CD4-positive, alpha-beta T cell (primary cell): ENCODE measurements at regions not wholly inside any gene's neighbourhood (a gene's known extent, or its start where the extent isn't known, plus 50 kb on each side); places are given as distances from the start of the nearest gene placed in this dataset.

ENCODE experiments used
- ATAC-seq: fragments of 200-7000 bp; cut with Tn5 transposase; one replicate; pipeline ENCODE4 v1.10.0; 2022; ENCODE audit warnings: mild to moderate bottlenecking; ENCODE audit not compliant: poor library complexity
- CTCF ChIA-PET: fragments of 350-600 bp; sonication (Branson Sonifier 250); formaldehyde crosslinking; loops from one replicate; lab custom pipeline; 2021; ENCODE audit warnings: antibody characterized with exemption, inconsistent platforms; lab: Charles Lee
- POLR2A ChIA-PET: fragments of 350-600 bp; sonication (Branson Sonifier 250); formaldehyde crosslinking; loops from one replicate; lab custom pipeline; 2021; ENCODE audit warnings: antibody characterized with exemption, inconsistent platforms; lab: Charles Lee
- DNase-seq, 14 experiments: peaks; one replicate each; pipeline ENCODE4 v3.0.0-alpha.2; 2013 to 2020; ENCODE audit warnings: mixed read lengths in 2 of 14
- H3K27ac ChIP-seq, 2 donors: one replicate each; pipeline versions ENCODE4 v1.5.1 to v1.7.0; 2013; ENCODE audit warnings: low read length in 2 of 2, low read depth in 1 of 2, mild to moderate bottlenecking in 1 of 2
- H3K27me3 ChIP-seq, 2 experiments: 1 replicate in 1 of 2; 2 replicates in 1 of 2; pipeline versions ENCODE4 v1.6.1 to v1.7.0; 2013; ENCODE audit warnings: low read length in 2 of 2, control low read depth in 1 of 2, mild to moderate bottlenecking in 1 of 2, moderate library complexity in 1 of 2; ENCODE audit not compliant: insufficient read depth in 2 of 2, control insufficient read depth in 1 of 2
- H3K36me3 ChIP-seq: one replicate; pipeline ENCODE4 v1.6.1; 2013; ENCODE audit warnings: low read length, control low read depth; ENCODE audit not compliant: insufficient read depth
- H3K4me1 ChIP-seq: one replicate; pipeline ENCODE4 v1.6.1; 2013; ENCODE audit warnings: low read length, control low read depth; ENCODE audit not compliant: insufficient read depth
- H3K4me3 ChIP-seq: one replicate; pipeline ENCODE4 v1.5.1; 2013; ENCODE audit warnings: mild to moderate bottlenecking, low read length, moderate library complexity
- H3K9me3 ChIP-seq, 2 experiments: 1 replicate in 1 of 2; 2 replicates in 1 of 2; pipeline versions ENCODE4 v1.6.1 to v1.7.0; 2013; ENCODE audit warnings: low read length in 2 of 2, mild to moderate bottlenecking in 2 of 2, control low read depth in 1 of 2, moderate library complexity in 1 of 2; ENCODE audit not compliant: control insufficient read depth in 1 of 2, insufficient read depth in 1 of 2
- H3K27ac Mint-ChIP-seq: one replicate; pipeline ENCODE4 v1.8.0; 2020; ENCODE audit warnings: mixed read lengths
- H3K27me3 Mint-ChIP-seq: one replicate; pipeline ENCODE4 v1.8.0; 2021; ENCODE audit warnings: mixed read lengths
- H3K36me3 Mint-ChIP-seq: one replicate; pipeline ENCODE4 v1.8.0; 2021; ENCODE audit warnings: low read depth, mixed read lengths
- H3K4me1 Mint-ChIP-seq: one replicate; pipeline ENCODE4 v1.8.0; 2021; ENCODE audit warnings: low read depth, mixed read lengths
- H3K4me3 Mint-ChIP-seq: one replicate; pipeline ENCODE4 v1.8.0; 2020; ENCODE audit warnings: mild to moderate bottlenecking, mixed read lengths
- H3K9me3 Mint-ChIP-seq: one replicate; pipeline ENCODE4 v1.8.0; 2020; ENCODE audit warnings: mixed read lengths
- intact Hi-C, 2 experiments: fragments of 100-400 bp; cut with DNase I in 1 of 2; cut with micrococcal nuclease in 1 of 2; formaldehyde crosslinking; loops; one replicate each; pipeline versions ENCODE4 v1.15.1 to v1.9.0; 2023 to 2025; cut with DNase I, micrococcal nuclease
- TF ChIP-seq, protein P1 (sequence below): fragments of 200-600 bp; IDR thresholded peaks from one replicate; pipeline ENCODE4 v1.8.0; 2022; ENCODE audit warnings: antibody characterized with exemption, mild to moderate bottlenecking

DNA sequence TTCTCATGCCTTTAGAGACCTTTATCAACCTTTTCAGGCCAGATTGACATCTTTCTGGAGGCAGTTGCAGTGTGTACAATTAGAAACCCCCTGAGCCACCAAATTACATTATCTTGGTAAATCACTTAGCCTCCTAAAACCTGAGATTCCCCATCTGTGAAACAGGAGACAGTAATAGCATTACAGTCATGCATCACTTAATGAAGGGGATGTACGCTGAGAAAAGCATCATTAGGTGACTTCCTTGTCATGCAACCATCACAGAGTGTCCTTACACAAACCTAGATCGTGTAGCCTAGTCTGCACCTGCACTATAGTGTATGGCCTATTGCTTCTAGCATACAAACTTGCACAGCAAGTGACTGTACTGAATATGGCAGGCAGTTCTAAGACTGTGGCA, 400.8 kb upstream of the CNTN3 start:
- TF ChIP-seq, protein P1, sequence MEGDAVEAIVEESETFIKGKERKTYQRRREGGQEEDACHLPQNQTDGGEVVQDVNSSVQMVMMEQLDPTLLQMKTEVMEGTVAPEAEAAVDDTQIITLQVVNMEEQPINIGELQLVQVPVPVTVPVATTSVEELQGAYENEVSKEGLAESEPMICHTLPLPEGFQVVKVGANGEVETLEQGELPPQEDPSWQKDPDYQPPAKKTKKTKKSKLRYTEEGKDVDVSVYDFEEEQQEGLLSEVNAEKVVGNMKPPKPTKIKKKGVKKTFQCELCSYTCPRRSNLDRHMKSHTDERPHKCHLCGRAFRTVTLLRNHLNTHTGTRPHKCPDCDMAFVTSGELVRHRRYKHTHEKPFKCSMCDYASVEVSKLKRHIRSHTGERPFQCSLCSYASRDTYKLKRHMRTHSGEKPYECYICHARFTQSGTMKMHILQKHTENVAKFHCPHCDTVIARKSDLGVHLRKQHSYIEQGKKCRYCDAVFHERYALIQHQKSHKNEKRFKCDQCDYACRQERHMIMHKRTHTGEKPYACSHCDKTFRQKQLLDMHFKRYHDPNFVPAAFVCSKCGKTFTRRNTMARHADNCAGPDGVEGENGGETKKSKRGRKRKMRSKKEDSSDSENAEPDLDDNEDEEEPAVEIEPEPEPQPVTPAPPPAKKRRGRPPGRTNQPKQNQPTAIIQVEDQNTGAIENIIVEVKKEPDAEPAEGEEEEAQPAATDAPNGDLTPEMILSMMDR: no peak
- no peaks in the 10 kb centered on the region for H3K27me3 Mint-ChIP-seq
- H3K4me3 Mint-ChIP-seq: no peak overlapping the region
- CTCF ChIA-PET: no interaction called here
- intact Hi-C loops: no loop called here
- no peak overlapping the region for H3K27ac Mint-ChIP-seq
- no peaks in the 10 kb centered on the region for H3K9me3 ChIP-seq
- H3K36me3 Mint-ChIP-seq: no peaks in the 10 kb centered on the region
- H3K27me3 ChIP-seq: no peaks in the 10 kb centered on the region
- DNase-seq (no peak), ATAC-seq (no peak)
- H3K27ac ChIP-seq: no peak overlapping the region
- no peaks in the 10 kb centered on the region for H3K36me3 ChIP-seq
- no peaks in the 10 kb centered on the region for H3K4me1 Mint-ChIP-seq
- POLR2A ChIA-PET: no interaction called here
- H3K4me1 ChIP-seq: no peaks in the 10 kb centered on the region
- H3K9me3 Mint-ChIP-seq: no peaks in the 10 kb centered on the region
- H3K4me3 ChIP-seq: no peak overlapping the region

DNA sequence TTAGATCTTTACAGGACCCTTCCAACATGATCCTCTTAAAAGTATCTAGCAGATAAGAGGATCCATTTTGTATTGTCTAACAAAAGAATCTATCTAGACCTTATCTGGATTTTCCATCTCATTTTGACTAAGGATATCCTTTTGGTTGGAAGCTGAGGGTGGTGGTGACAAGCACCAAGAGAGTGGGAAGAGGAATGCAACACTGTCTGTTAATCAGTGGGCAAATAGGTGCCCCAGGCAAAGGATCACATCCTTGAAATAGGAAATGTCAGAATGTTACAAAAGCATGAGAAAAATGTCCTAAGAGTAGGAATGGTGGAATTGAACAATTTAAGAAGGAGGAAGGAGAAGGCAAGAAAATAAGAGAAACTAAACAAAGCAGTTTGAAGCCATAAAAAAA, 420.7 kb upstream of the CNTN3 start:
- DNase-seq: no peak
- CTCF ChIA-PET: no interaction called here
- Mint-ChIP-seq H3K27ac (no peak overlapping the region), H3K9me3 (peaks cover 15% of the 10 kb centered on the region), H3K27me3 (no peaks in the 10 kb centered on the region), H3K4me3 (no peak overlapping the region), H3K4me1 (no peaks in the 10 kb centered on the region), H3K36me3 (no peaks in the 10 kb centered on the region)
- TF ChIP-seq, protein P1: no peak
- H3K36me3 ChIP-seq: no peaks in the 10 kb centered on the region
- no peak for ATAC-seq
- no peaks in the 10 kb centered on the region for H3K4me1 ChIP-seq
- no peak overlapping the region for H3K4me3 ChIP-seq
- POLR2A ChIA-PET: no interaction called here
- no peak overlapping the region for H3K27ac ChIP-seq
- no peaks in the 10 kb centered on the region for H3K9me3 ChIP-seq
- intact Hi-C loops: no loop called here
- H3K27me3 ChIP-seq: no peaks in the 10 kb centered on the region

DNA sequence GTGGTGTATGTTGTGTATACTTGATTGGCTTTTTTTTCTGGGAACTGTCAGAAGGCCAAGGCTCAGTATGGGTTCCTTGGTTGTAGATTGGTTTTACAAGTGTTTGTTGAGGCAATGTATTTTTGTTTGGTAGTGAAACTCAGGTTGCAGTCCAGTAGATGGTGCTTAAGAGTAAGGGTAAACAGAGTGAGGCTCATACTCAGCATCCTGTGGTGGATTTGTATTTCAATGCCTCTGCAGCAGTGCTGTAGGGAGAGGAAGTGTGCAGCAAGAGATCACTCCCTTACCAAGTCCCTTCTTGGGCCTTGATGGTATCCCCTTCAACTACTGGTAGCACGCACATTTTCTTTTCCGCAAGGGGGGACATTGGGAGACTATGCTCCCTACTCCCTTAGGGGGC, 428.5 kb upstream of the CNTN3 start:
- no peak overlapping the region for H3K27ac Mint-ChIP-seq
- no peaks in the 10 kb centered on the region for H3K27me3 Mint-ChIP-seq
- intact Hi-C loops: no loop called here
- H3K4me1 Mint-ChIP-seq: no peaks in the 10 kb centered on the region
- ATAC-seq (no peak), DNase-seq (no peak)
- Histone ChIP-seq H3K4me1 (no peaks in the 10 kb centered on the region), H3K4me3 (no peak overlapping the region), H3K9me3 (peaks cover 14 to 17% of the 10 kb centered on the region in 2 experiments), H3K27ac (no peak overlapping the region), H3K27me3 (no peaks in the 10 kb centered on the region), H3K36me3 (no peaks in the 10 kb centered on the region)
- TF ChIP-seq, protein P1: no peak
- peaks cover 23% of the 10 kb centered on the region for H3K9me3 Mint-ChIP-seq
- CTCF ChIA-PET: no interaction called here
- no peak overlapping the region for H3K4me3 Mint-ChIP-seq
- POLR2A ChIA-PET: no interaction called here
- no peaks in the 10 kb centered on the region for H3K36me3 Mint-ChIP-seq
